Vagina (tissue), 2 donors: ENCODE measurements at regions not wholly inside any gene's neighbourhood (a gene's known extent, or its start where the extent isn't known, plus 50 kb on each side); places are given as distances from the start of the nearest gene placed in this dataset.

ENCODE experiments used
- CTCF ChIP-seq, 3 experiments: fragments of 450-650 bp in 2 of 3; fragments of 200-600 bp in 1 of 3; sonication (generic) in 1 of 3; IDR thresholded peaks; one replicate each; pipeline ENCODE4 v1.5.1; 2017 to 2019; ENCODE audit warnings: antibody characterized with exemption in 3 of 3, mild to moderate bottlenecking in 2 of 3, moderate library complexity in 2 of 3
- POLR2A ChIP-seq, 2 donors: fragments of 450-650 bp; IDR thresholded peaks; one replicate each; pipeline ENCODE4 v1.6.1; 2017; ENCODE audit warnings: antibody characterized with exemption in 2 of 2, mild to moderate bottlenecking in 2 of 2, moderate library complexity in 2 of 2
- POLR2AphosphoS5 ChIP-seq, 2 donors: sonication (generic); formaldehyde crosslinking; IDR thresholded peaks; one replicate each; pipeline ENCODE4 v1.9.0; 2017; ENCODE audit warnings: antibody characterized with exemption in 2 of 2, mild to moderate bottlenecking in 2 of 2, low read depth in 1 of 2; ENCODE audit not compliant: insufficient read depth in 1 of 2

GRCh38 chr3:8451696-8452095, 49.9 kb upstream of the LMCD1 start:
- TF ChIP-seq CTCF (IDR thresholded peaks at IDR 0.05) (no peak), POLR2AphosphoS5 (IDR thresholded peaks at IDR 0.05; ENCODE audit: insufficient read depth in 1 of 2, low read depth in 1 of 2) (no peak), POLR2A (IDR thresholded peaks at IDR 0.05) (no peak)
